Bronchial epithelial cell (primary cell): ENCODE measurements at regions not wholly inside any gene's neighbourhood (a gene's known extent, or its start where the extent isn't known, plus 50 kb on each side); places are given as distances from the start of the nearest gene placed in this dataset.

Experiments used
- DNase-seq: peaks from one replicate; pipeline ENCODE4 v3.0.0-alpha.2; 2010; ENCODE audit warnings: low read depth
- FAIRE-seq: peaks from 2 replicates; lab custom pipeline; 2011; peaks lifted over from hg19 to GRCh38; lab: Jason Lieb, UNC
- H3K27me3 ChIP-seq: 2 replicates; pipeline ENCODE4 v1.5.1; 2011; ENCODE audit warnings: low read length; ENCODE audit not compliant: control insufficient read depth, insufficient read depth
- H3K36me3 ChIP-seq: 2 replicates; pipeline ENCODE4 v1.5.1; 2011; ENCODE audit warnings: low read length; ENCODE audit not compliant: control insufficient read depth, insufficient read depth
- H3K4me3 ChIP-seq: 2 replicates; pipeline ENCODE4 v1.5.1; 2011; ENCODE audit warnings: mild to moderate bottlenecking, low read depth, low read length, control low read depth
- TF ChIP-seq, protein P1 (sequence below): IDR thresholded peaks from 2 replicates; pipeline ENCODE4 v1.5.1; 2011; ENCODE audit warnings: mild to moderate bottlenecking, moderate library complexity, low read length, control low read depth, inconsistent platforms; ENCODE audit not compliant: insufficient read depth, severe bottlenecking

DNA sequence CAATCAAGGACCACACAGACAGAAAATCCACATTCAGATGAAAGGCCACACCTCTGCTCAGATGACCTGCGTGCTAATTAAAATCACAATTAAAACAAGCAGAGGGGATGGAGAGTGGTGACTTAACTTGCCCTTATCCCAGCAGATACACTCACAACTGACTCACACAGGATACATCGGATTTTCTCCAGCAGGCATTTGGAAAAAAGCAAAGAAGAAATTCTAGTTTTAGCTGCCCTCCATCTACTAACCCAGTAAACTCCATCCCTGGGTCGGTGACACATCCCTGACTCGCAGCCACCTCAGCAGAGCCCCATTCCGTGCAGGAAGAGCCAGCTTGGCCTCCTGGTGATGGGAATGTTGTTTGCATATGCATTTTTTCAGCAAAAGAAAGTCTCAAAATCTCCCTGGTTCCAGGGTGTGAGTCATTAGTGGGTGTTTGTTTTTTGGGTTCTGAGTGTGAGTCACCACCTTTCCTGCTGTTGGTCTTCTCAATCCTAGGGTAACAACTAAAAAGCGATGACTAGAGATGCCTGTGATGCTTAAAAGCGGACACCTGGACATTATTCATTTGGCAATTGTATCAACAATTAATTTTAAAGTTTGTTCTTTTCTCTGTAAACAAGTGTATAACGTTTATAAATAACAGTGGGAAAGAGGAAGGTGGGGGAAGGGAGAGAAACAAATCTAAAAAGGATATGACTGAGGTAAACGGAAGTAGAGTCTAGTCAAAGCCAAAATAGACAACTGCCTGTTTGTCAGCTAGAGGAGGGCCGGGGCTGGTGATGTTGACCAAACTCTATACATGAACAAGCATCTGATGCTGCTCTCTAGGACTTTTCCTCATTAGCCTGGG lies 49.8 kb upstream of the SLC4A7 start:
- no peak overlapping the region for H3K4me3 ChIP-seq
- H3K27me3 ChIP-seq: no peaks in the 10 kb centered on the region
- peak; percentile 98 for FAIRE-seq
- TF ChIP-seq, protein P1, sequence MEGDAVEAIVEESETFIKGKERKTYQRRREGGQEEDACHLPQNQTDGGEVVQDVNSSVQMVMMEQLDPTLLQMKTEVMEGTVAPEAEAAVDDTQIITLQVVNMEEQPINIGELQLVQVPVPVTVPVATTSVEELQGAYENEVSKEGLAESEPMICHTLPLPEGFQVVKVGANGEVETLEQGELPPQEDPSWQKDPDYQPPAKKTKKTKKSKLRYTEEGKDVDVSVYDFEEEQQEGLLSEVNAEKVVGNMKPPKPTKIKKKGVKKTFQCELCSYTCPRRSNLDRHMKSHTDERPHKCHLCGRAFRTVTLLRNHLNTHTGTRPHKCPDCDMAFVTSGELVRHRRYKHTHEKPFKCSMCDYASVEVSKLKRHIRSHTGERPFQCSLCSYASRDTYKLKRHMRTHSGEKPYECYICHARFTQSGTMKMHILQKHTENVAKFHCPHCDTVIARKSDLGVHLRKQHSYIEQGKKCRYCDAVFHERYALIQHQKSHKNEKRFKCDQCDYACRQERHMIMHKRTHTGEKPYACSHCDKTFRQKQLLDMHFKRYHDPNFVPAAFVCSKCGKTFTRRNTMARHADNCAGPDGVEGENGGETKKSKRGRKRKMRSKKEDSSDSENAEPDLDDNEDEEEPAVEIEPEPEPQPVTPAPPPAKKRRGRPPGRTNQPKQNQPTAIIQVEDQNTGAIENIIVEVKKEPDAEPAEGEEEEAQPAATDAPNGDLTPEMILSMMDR: peak; percentile 64
- H3K36me3 ChIP-seq: no peaks in the 10 kb centered on the region
- DNase-seq: peak; percentile 100
